Activated CD8-positive, alpha-beta memory T cell treated with anti-CD3 and anti-CD28 coated beads, Interleukin-2, amount 10 ng/mL, durations not matched to agents 7 days and 5 days (primary cell): ENCODE measurements at regions not wholly inside any gene's neighbourhood (a gene's known extent, or its start where the extent isn't known, plus 50 kb on each side); places are given as distances from the start of the nearest gene placed in this dataset.

Experiments used
- ATAC-seq: fragments of 150-1000 bp; cut with Tn5 transposase; one replicate; pipeline ENCODE4 v1.10.0; 2021; ENCODE audit warnings: moderate library complexity
- CTCF ChIA-PET: fragments of 350-600 bp; sonication (Branson Sonifier 250); formaldehyde crosslinking; loops from one replicate; lab custom pipeline; 2021; ENCODE audit warnings: antibody characterized with exemption; lab: Charles Lee
- DNase-seq: peaks from one replicate; pipeline ENCODE4 v3.0.0-alpha.2; 2020
- H3K27ac Mint-ChIP-seq: one replicate; pipeline ENCODE4 v1.8.0; 2021; ENCODE audit warnings: mild to moderate bottlenecking, mixed read lengths
- H3K27me3 Mint-ChIP-seq: one replicate; pipeline ENCODE4 v1.8.0; 2021; ENCODE audit warnings: mixed read lengths
- H3K36me3 Mint-ChIP-seq: one replicate; pipeline ENCODE4 v1.8.0; 2021; ENCODE audit warnings: mild to moderate bottlenecking, mixed read lengths
- H3K4me1 Mint-ChIP-seq: one replicate; pipeline ENCODE4 v1.8.0; 2021; ENCODE audit warnings: mixed read lengths
- H3K4me3 Mint-ChIP-seq: one replicate; pipeline ENCODE4 v1.8.0; 2021; ENCODE audit warnings: mild to moderate bottlenecking, moderate library complexity, mixed read lengths
- H3K9me3 Mint-ChIP-seq: one replicate; pipeline ENCODE4 v1.8.0; 2022; ENCODE audit warnings: low read depth, mixed read lengths

- Mint-ChIP-seq H3K36me3 (no peaks in the 10 kb centered on the region), H3K27ac (no peak overlapping the region), H3K4me3 (no peak overlapping the region), H3K4me1 (no peaks in the 10 kb centered on the region), H3K9me3 (peaks cover 8% of the 10 kb centered on the region), H3K27me3 (no peaks in the 10 kb centered on the region)
- no peak for ATAC-seq
- no peak for DNase-seq
- CTCF ChIA-PET: no interaction called here
Observed at GRCh38 chr11:42013656-42014201, 554.3 kb upstream of the LRRC4C start.

DNA sequence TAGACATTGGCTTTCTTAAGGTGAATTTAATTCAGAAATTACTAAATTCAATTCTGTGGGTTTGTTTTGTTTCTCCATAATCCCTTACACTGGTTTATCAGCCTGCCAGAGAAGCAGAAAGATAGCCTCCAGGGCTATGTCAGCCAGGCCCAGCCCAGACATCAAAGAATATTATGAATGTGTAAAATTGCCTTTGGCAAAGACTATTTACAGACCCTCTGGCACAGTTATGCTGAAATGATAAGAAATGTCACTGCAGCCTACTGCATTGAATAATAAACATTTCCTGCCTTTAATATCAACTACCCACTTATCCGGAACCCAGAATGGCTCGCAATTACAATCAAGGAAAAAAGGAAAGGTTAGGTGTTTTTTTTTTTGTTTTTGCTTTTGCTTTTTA is 562.5 kb upstream of the LRRC4C start:
- H3K9me3 Mint-ChIP-seq: peaks cover 24% of the 10 kb centered on the region
- no peak overlapping the region for H3K4me3 Mint-ChIP-seq
- H3K27ac Mint-ChIP-seq: no peak overlapping the region
- no peak for DNase-seq
- no peaks in the 10 kb centered on the region for H3K36me3 Mint-ChIP-seq
- H3K27me3 Mint-ChIP-seq: no peaks in the 10 kb centered on the region
- no peak for ATAC-seq
- H3K4me1 Mint-ChIP-seq: no peaks in the 10 kb centered on the region
- CTCF ChIA-PET: no interaction called here

DNA sequence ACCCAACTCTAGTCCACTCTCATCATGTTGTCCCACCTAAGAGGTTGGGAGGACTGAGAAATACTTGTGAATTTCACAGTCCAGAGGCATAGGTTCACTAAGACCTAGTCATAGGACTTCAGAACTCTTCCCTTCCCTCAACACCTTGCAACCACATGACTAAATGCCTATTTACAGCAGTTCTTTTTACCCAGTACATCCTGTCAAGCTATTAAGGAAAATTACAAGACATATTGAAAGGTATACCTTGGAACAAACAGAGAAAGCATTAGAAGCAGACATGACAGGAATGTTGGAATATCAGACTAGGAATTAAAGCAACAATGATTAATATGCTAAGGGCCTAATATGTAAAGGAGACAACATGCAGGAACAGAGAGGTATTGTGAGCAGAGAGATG is 563.8 kb upstream of the LRRC4C start:
- H3K27me3 Mint-ChIP-seq: no peaks in the 10 kb centered on the region
- no peak overlapping the region for H3K27ac Mint-ChIP-seq
- no peaks in the 10 kb centered on the region for H3K36me3 Mint-ChIP-seq
- no peaks in the 10 kb centered on the region for H3K4me1 Mint-ChIP-seq
- no peak for DNase-seq
- ATAC-seq: no peak
- H3K4me3 Mint-ChIP-seq: no peak overlapping the region
- H3K9me3 Mint-ChIP-seq: peaks cover 24% of the 10 kb centered on the region
- CTCF ChIA-PET: no interaction called here

DNA sequence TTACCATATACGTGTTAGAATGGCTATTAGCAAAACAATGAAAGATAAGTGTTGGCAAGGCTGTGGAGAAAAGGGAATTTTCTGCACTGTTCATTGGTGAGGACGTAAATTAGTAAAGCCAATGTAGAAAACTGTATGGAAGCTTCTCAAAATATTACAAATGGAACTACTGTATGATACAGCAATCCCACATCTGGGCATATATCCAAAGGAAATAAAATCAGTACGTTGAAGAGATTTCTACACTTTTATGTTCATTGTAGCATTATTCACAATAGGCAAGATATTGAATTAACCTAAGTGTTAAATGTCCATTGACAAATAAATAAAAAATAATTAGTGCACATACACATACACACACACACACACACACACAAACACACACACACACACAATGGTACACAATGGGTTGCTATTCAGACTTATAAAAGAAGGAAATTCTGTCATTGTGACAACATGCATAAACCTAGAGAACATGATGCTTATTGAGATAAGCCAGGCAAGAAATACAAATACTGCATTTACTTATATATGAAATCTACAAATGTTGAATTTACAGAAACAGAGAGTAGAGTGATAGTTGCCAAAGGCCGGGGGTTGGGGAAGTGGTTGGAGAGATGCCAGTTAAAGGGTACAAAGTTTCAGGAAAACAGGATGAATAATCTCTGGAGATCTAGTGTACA is 565.8 kb upstream of the LRRC4C start:
- Mint-ChIP-seq H3K27ac (no peak overlapping the region), H3K27me3 (no peaks in the 10 kb centered on the region), H3K36me3 (no peaks in the 10 kb centered on the region), H3K4me3 (no peak overlapping the region), H3K9me3 (peaks cover 24% of the 10 kb centered on the region), H3K4me1 (no peaks in the 10 kb centered on the region)
- DNase-seq (no peak), ATAC-seq (no peak)
- CTCF ChIA-PET: no interaction called here

GRCh38 chr11:42034826-42035225 is 575.4 kb upstream of the LRRC4C start:
- peaks cover 8% of the 10 kb centered on the region for H3K9me3 Mint-ChIP-seq
- DNase-seq (no peak), ATAC-seq (no peak)
- no peaks in the 10 kb centered on the region for H3K36me3 Mint-ChIP-seq
- CTCF ChIA-PET: no interaction called here
- no peak overlapping the region for H3K4me3 Mint-ChIP-seq
- no peak overlapping the region for H3K27ac Mint-ChIP-seq
- H3K27me3 Mint-ChIP-seq: no peaks in the 10 kb centered on the region
- H3K4me1 Mint-ChIP-seq: no peaks in the 10 kb centered on the region

- Mint-ChIP-seq H3K36me3 (no peaks in the 10 kb centered on the region), H3K27me3 (no peaks in the 10 kb centered on the region), H3K9me3 (peaks cover 9% of the 10 kb centered on the region), H3K27ac (no peak overlapping the region), H3K4me3 (no peak overlapping the region), H3K4me1 (no peaks in the 10 kb centered on the region)
- CTCF ChIA-PET: no interaction called here
- ATAC-seq (no peak), DNase-seq (no peak)
Observed at GRCh38 chr11:42036201-42036600, 576.7 kb upstream of the LRRC4C start.

- H3K27ac Mint-ChIP-seq: no peak overlapping the region
- CTCF ChIA-PET: no interaction called here
- no peaks in the 10 kb centered on the region for H3K4me1 Mint-ChIP-seq
- H3K27me3 Mint-ChIP-seq: no peaks in the 10 kb centered on the region
- H3K4me3 Mint-ChIP-seq: no peak overlapping the region
- DNase-seq (no peak), ATAC-seq (no peak)
- peaks cover 11% of the 10 kb centered on the region for H3K9me3 Mint-ChIP-seq
- no peaks in the 10 kb centered on the region for H3K36me3 Mint-ChIP-seq
Observed at GRCh38 chr11:42043312-42043711, 583.9 kb upstream of the LRRC4C start.

DNA sequence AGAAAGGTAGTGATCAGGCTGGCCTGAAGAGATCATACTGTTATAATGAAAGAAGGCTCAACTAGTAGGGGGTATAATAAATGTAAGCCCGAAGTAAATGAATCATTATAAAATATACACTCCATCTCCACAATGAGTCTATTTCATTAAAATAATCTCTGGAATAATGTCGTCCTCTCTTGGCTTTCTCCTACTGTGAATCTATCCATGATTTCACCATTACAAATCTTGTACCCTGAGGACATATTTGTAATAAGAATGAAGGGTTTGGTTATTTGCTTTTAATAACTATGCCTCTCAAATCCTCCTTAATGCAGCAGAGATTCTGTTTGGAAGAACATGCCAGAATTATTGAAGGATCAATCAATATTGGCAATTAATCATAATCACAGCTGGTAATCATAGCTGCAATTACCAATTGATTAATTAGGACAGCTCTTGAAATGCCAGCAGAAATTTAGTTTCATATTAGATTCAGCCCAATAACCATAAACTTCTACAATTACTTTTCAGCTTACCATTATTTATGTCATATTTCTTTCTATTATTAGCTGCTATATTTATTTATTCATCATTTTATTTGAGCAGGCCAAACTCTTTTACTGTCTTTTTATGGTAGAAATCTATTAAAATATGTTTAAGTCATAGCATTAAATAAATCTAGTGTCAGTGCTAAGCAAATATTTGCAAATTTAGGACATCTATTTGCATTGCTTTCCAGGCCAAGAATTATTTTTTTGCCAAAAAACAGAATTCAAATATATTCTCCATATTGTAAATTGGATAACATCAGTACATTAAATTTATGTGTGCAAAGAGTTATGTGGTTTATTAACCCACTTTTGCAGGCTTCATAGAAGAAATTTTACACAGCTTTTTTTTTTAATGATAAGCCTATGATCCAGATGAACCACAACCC is 588.4 kb upstream of the LRRC4C start:
- CTCF ChIA-PET: no interaction called here
- Mint-ChIP-seq H3K4me3 (no peak overlapping the region), H3K4me1 (no peaks in the 10 kb centered on the region), H3K27me3 (no peaks in the 10 kb centered on the region), H3K27ac (no peak overlapping the region), H3K9me3 (peaks cover 11% of the 10 kb centered on the region), H3K36me3 (no peaks in the 10 kb centered on the region)
- ATAC-seq (no peak), DNase-seq (no peak)

DNA sequence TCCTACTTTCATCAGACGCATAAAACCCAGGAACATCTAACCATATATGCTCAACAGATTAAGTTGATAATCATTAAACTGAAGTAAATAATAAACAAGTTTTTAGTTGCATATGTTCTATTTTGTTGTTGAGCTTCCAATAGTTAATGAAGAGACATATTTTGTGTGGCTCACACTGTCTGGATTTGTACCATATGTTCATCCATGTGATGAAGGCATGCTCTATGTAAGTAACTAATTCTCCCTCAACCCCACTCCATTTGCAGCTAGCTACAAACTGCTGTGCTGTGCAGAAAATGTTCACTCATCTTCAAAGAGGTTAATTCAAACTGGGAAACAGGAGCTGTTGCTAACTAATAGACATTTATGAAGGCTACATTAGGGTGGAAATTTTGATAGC is 589.7 kb upstream of the LRRC4C start:
- H3K9me3 Mint-ChIP-seq: peaks cover 14% of the 10 kb centered on the region
- H3K36me3 Mint-ChIP-seq: no peaks in the 10 kb centered on the region
- H3K4me3 Mint-ChIP-seq: no peak overlapping the region
- CTCF ChIA-PET: no interaction called here
- DNase-seq (no peak), ATAC-seq (no peak)
- H3K27me3 Mint-ChIP-seq: no peaks in the 10 kb centered on the region
- no peaks in the 10 kb centered on the region for H3K4me1 Mint-ChIP-seq
- H3K27ac Mint-ChIP-seq: no peak overlapping the region

- Mint-ChIP-seq H3K4me1 (no peaks in the 10 kb centered on the region), H3K27ac (no peak overlapping the region), H3K36me3 (no peaks in the 10 kb centered on the region), H3K27me3 (no peaks in the 10 kb centered on the region), H3K9me3 (peaks cover 16% of the 10 kb centered on the region), H3K4me3 (no peak overlapping the region)
- DNase-seq: no peak
- CTCF ChIA-PET: no interaction called here
- ATAC-seq: no peak
Observed at GRCh38 chr11:42049650-42050049, 590.2 kb upstream of the LRRC4C start.

DNA sequence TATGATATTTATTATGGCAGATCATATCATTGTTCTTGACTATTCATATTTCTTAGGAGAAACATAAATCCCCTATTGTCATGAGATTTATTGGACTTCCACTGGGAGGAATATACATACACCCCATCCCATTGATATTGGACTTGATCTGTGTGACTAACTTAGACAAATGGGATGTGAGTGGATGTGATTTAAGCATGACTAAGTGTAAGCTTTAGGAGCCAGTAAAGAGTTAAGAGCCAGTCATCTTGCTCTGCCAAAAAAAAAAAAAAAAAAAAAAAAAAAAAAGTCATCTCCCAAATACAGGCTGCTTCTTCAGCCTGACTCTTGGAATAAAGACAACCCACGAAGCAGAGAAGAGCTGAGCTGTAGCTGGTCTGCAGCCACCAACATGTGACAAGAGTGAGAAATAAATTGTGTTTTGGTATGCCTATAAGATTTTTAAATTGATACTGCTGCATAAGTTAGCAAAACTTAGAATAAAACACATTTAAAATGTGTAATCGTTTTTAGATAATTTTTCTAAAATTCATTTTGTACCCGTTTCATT is 595.0 kb upstream of the LRRC4C start:
- Mint-ChIP-seq H3K4me1 (no peaks in the 10 kb centered on the region), H3K36me3 (no peaks in the 10 kb centered on the region), H3K9me3 (peaks cover 13% of the 10 kb centered on the region), H3K27me3 (no peaks in the 10 kb centered on the region), H3K27ac (no peak overlapping the region), H3K4me3 (no peak overlapping the region)
- DNase-seq (no peak), ATAC-seq (no peak)
- CTCF ChIA-PET: interaction anchor here (0.6 kb wide), 1 partner anchor 259 kb away, joined by 3 read pairs; no protein-coding TSS in a partner anchor

DNA sequence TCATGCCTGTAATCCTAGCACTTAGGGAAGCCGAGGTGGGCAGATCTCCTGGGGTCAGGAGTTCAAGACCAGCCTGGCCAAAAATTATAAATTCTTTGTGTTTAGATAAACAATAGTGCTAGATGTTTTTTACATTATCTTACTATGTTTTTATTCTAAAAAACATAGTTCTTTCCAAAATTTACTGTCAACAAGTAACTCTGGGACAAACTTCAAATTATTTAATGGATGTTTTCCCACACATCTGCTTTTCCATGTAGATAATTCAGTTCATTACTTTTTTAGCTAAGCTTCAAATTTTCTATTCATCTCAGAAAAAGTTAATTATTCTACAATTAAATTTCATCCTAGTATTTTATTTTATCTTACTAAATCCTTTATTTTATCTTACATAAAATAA is 596.2 kb upstream of the LRRC4C start:
- DNase-seq: no peak
- Mint-ChIP-seq H3K9me3 (peaks cover 10% of the 10 kb centered on the region), H3K27me3 (no peaks in the 10 kb centered on the region), H3K36me3 (no peaks in the 10 kb centered on the region), H3K4me1 (no peaks in the 10 kb centered on the region), H3K27ac (no peak overlapping the region), H3K4me3 (no peak overlapping the region)
- no peak for ATAC-seq
- CTCF ChIA-PET: no interaction called here

GRCh38 chr11:42058794-42059193 is 599.3 kb upstream of the LRRC4C start:
- no peak overlapping the region for H3K27ac Mint-ChIP-seq
- H3K4me1 Mint-ChIP-seq: no peaks in the 10 kb centered on the region
- ATAC-seq (no peak), DNase-seq (no peak)
- no peaks in the 10 kb centered on the region for H3K27me3 Mint-ChIP-seq
- H3K9me3 Mint-ChIP-seq: peaks cover 6% of the 10 kb centered on the region
- no peaks in the 10 kb centered on the region for H3K36me3 Mint-ChIP-seq
- CTCF ChIA-PET: no interaction called here
- no peak overlapping the region for H3K4me3 Mint-ChIP-seq
